Breast epithelium (tissue), 4 donors: ENCODE measurements at regions not wholly inside any gene's neighbourhood (a gene's known extent, or its start where the extent isn't known, plus 50 kb on each side); places are given as distances from the start of the nearest gene placed in this dataset.

Experiments
- DNase-seq, 2 donors: peaks; one replicate each; pipeline ENCODE4 v3.0.0-alpha.2; 2019; ENCODE audit warnings: low spot score in 2 of 2
- H3K27ac ChIP-seq, 2 donors: fragments of 200-600 bp; sonication (generic) in 1 of 2; one replicate each; pipeline ENCODE4 v1.5.1; 2016 to 2019; ENCODE audit warnings: mild to moderate bottlenecking in 1 of 2
- H3K27me3 ChIP-seq, 2 donors: fragments of 200-600 bp; sonication (generic) in 1 of 2; one replicate each; pipeline versions ENCODE4 v1.5.1 to v1.6.0; 2017 to 2019; ENCODE audit warnings: control low read depth in 1 of 2, mild to moderate bottlenecking in 1 of 2
- H3K36me3 ChIP-seq: fragments of 200-600 bp; one replicate; pipeline ENCODE4 v1.5.1; 2019
- H3K4me1 ChIP-seq, 2 donors: fragments of 200-600 bp; sonication (generic); one replicate each; pipeline ENCODE4 v1.5.1; 2016 to 2019; ENCODE audit warnings: control low read depth in 1 of 2
- H3K4me3 ChIP-seq, 3 donors: fragments of 200-600 bp; sonication (generic); 1 replicate in 2 of 3; 2 replicates in 1 of 3; pipeline ENCODE4 v1.5.1; 2016 to 2019; ENCODE audit warnings: mild to moderate bottlenecking in 3 of 3, moderate library complexity in 2 of 3
- H3K9me3 ChIP-seq, 2 donors: fragments of 200-600 bp; sonication (generic) in 1 of 2; one replicate each; pipeline ENCODE4 v1.5.1; 2016 to 2019; ENCODE audit warnings: control low read depth in 1 of 2
- POLR2A ChIP-seq: fragments of 450-650 bp; IDR thresholded peaks from one replicate; pipeline ENCODE4 v1.6.1; 2016; ENCODE audit warnings: antibody characterized with exemption, mild to moderate bottlenecking, moderate library complexity
- POLR2AphosphoS5 ChIP-seq, 3 donors: sonication (generic); formaldehyde crosslinking; IDR thresholded peaks; one replicate each; pipeline ENCODE4 v1.6.1; 2017; ENCODE audit warnings: antibody characterized with exemption in 3 of 3
- intact Hi-C: fragments of 100-400 bp; cut with DNase I; formaldehyde crosslinking; loops from one replicate; pipeline ENCODE4 v1.15.1; 2023; ENCODE audit warnings: low total_unique reads
- TF ChIP-seq, protein P1 (sequence below), 3 donors: fragments of 450-650 bp; IDR thresholded peaks; one replicate each; pipeline ENCODE4 v1.5.1; 2016 to 2017; ENCODE audit warnings: antibody characterized with exemption in 3 of 3, mild to moderate bottlenecking in 3 of 3, moderate library complexity in 3 of 3

DNA sequence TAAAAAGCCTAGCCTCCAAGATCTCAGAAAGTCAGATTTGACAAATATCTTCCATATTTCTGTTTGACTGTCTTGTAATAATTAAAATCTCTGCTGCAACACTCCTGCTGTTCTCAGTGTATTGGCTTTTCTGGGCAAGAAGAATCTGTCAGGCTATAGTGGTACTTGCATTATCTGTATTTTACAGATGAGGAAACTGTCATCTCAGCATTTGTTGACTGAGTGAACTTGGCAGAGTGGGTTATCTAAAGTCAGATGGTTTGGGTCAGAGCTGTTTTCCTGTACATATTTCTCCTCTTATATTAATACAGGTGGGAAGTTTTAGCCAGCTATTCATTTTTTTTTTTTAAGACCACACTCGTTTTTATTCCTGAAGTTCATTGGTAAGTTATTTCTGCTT lies 1378.2 kb upstream of the PCDH20 start:
- intact Hi-C loops, result no loop called here
- Histone ChIP-seq H3K27ac (no peak overlapping the region), H3K36me3 (no peaks in the 10 kb centered on the region), H3K9me3 (no peaks in the 10 kb centered on the region), H3K4me3 (no peak overlapping the region), H3K4me1 (no peaks in the 10 kb centered on the region), H3K27me3 (no peaks in the 10 kb centered on the region)
- no peak for TF ChIP-seq POLR2A
- TF ChIP-seq, protein P1, sequence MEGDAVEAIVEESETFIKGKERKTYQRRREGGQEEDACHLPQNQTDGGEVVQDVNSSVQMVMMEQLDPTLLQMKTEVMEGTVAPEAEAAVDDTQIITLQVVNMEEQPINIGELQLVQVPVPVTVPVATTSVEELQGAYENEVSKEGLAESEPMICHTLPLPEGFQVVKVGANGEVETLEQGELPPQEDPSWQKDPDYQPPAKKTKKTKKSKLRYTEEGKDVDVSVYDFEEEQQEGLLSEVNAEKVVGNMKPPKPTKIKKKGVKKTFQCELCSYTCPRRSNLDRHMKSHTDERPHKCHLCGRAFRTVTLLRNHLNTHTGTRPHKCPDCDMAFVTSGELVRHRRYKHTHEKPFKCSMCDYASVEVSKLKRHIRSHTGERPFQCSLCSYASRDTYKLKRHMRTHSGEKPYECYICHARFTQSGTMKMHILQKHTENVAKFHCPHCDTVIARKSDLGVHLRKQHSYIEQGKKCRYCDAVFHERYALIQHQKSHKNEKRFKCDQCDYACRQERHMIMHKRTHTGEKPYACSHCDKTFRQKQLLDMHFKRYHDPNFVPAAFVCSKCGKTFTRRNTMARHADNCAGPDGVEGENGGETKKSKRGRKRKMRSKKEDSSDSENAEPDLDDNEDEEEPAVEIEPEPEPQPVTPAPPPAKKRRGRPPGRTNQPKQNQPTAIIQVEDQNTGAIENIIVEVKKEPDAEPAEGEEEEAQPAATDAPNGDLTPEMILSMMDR (IDR thresholded peaks at IDR 0.05), result no peak
- no peak for TF ChIP-seq POLR2AphosphoS5 (IDR thresholded peaks at IDR 0.05)
- DNase-seq, result no peak

DNA sequence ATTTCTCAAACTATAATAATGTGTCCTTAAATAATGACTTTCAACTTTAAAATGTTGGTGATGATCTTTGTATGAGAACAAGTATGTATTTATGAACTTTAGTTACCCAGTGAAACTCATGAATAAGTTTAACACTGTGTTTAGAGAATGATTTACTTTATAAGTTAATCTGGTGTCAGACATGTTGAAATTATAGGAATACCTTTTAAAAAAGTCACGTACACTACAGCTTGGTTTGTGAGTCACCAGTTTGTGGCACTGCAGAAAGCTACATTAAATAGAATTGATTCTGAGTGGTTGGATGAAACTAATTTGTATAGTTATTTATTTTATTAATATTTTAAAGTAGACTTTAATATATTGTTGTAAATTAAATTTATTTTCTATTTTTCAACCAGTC lies 1366.2 kb upstream of the PCDH20 start:
- Histone ChIP-seq H3K36me3 (no peaks in the 10 kb centered on the region), H3K27me3 (no peaks in the 10 kb centered on the region), H3K4me3 (no peak overlapping the region), H3K27ac (no peak overlapping the region), H3K4me1 (no peaks in the 10 kb centered on the region), H3K9me3 (no peaks in the 10 kb centered on the region)
- DNase-seq, result no peak
- intact Hi-C loops, result no loop called here
- TF ChIP-seq, protein P1 (IDR thresholded peaks at IDR 0.05), result no peak
- TF ChIP-seq POLR2AphosphoS5 (IDR thresholded peaks at IDR 0.05) (no peak), POLR2A (no peak)

DNA sequence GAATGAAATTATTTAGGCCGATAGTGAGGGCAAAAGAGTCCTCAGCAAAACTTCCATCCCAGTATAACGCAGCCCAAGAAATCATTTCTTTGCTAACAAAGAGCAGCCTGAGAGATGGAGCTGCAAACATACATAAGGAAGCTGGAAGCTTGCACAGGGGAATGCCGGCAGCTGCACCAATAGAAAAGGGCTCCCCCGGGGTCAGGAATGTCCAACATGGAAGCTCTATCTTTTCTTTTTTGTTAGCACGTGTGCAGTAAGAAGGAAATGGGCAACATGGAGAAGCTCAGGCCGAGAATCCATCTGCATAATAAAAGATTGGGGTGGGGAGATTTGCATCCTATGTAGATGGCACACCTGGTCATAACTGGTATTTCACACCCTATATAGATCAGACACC lies 1363.5 kb upstream of the PCDH20 start:
- no peak for TF ChIP-seq POLR2AphosphoS5 (IDR thresholded peaks at IDR 0.05)
- TF ChIP-seq, protein P1 (IDR thresholded peaks at IDR 0.05), result no peak
- no peak for TF ChIP-seq POLR2A
- Histone ChIP-seq H3K36me3 (no peaks in the 10 kb centered on the region), H3K4me1 (no peaks in the 10 kb centered on the region), H3K27ac (no peak overlapping the region), H3K4me3 (no peak overlapping the region), H3K27me3 (no peaks in the 10 kb centered on the region), H3K9me3 (no peaks in the 10 kb centered on the region)
- intact Hi-C loops, result no loop called here
- DNase-seq, result no peak

DNA sequence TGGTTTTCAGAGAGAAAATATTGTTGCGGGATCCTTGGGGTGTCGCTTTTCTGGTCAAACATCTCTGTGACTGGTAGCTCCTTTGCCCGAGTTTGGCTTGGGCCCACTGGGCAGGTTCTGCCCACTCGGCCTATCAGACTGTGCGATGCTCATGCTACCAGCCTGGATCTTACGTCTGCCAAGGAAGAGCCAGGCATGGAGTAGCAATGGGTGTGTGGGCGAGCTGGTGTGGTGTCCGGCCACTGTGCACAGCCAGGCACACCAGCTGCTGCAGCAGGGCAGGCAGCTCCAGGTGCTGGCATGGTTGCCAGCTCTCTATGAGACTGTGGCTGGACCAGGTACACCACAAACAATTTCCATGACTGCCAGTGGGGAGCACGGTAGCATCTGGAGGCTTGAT lies 1351.8 kb upstream of the PCDH20 start:
- Histone ChIP-seq H3K36me3 (no peaks in the 10 kb centered on the region), H3K27ac (no peak overlapping the region), H3K4me1 (no peaks in the 10 kb centered on the region), H3K27me3 (no peaks in the 10 kb centered on the region), H3K4me3 (no peak overlapping the region), H3K9me3 (no peaks in the 10 kb centered on the region)
- DNase-seq, result no peak
- intact Hi-C loops, result no loop called here
- TF ChIP-seq, protein P1 (IDR thresholded peaks at IDR 0.05), result no peak

DNA sequence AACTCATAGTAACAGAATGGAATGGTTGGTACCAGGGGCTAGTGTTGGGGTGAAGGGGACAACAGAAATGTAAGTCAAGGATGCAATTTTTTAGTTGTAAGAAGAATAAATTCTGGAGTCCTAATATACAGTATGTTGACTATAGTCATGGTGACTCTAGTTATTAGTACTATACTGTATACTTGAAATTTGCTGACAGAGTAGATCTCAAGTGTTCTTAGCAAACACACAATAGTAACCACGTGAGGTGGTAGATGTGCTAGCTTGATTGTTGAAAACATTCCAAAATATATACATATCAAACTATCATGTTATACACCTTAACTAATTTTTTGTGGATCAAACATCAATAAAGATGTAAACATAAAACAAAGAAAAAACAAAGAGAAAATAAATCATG lies 1345.1 kb upstream of the PCDH20 start:
- Histone ChIP-seq H3K4me1 (no peaks in the 10 kb centered on the region), H3K4me3 (no peak overlapping the region), H3K36me3 (no peaks in the 10 kb centered on the region), H3K27me3 (no peaks in the 10 kb centered on the region), H3K9me3 (no peaks in the 10 kb centered on the region), H3K27ac (no peak overlapping the region)
- no peak for DNase-seq
- intact Hi-C loops, result no loop called here
- TF ChIP-seq POLR2AphosphoS5 (IDR thresholded peaks at IDR 0.05) (no peak), POLR2A (no peak)
- TF ChIP-seq, protein P1 (IDR thresholded peaks at IDR 0.05), result no peak
